Suprapubic skin (tissue), 4 donors: ENCODE measurements at regions not wholly inside any gene's neighbourhood (a gene's known extent, or its start where the extent isn't known, plus 50 kb on each side); places are given as distances from the start of the nearest gene placed in this dataset.
A peak's percentile ranks its signal among the peaks of the same experiment; 100 is the strongest.

Experiments used
- DNase-seq, 2 donors: peaks; one replicate each; pipeline ENCODE4 v3.0.0-alpha.2; 2019; ENCODE audit warnings: low spot score in 2 of 2
- H3K27ac ChIP-seq: fragments of 200-600 bp; sonication (generic); one replicate; pipeline ENCODE4 v1.5.1; 2019
- H3K27me3 ChIP-seq: fragments of 200-600 bp; sonication (generic); one replicate; pipeline ENCODE4 v1.5.1; 2019
- H3K36me3 ChIP-seq: fragments of 200-600 bp; sonication (generic); one replicate; pipeline ENCODE4 v1.5.1; 2019
- H3K4me1 ChIP-seq: fragments of 200-600 bp; sonication (generic); one replicate; pipeline ENCODE4 v1.5.1; 2019
- H3K4me3 ChIP-seq: fragments of 200-600 bp; sonication (generic); one replicate; pipeline ENCODE4 v1.5.1; 2019; ENCODE audit warnings: mild to moderate bottlenecking
- H3K9me3 ChIP-seq: fragments of 200-600 bp; sonication (generic); one replicate; pipeline ENCODE4 v1.5.1; 2019
- CTCF ChIP-seq, 2 donors: fragments of 200-600 bp in 1 of 2; fragments of 450-650 bp in 1 of 2; sonication (generic) in 1 of 2; IDR thresholded peaks; one replicate each; pipeline ENCODE4 v1.5.1; 2016 to 2019; ENCODE audit warnings: antibody characterized with exemption in 2 of 2, mild to moderate bottlenecking in 1 of 2, moderate library complexity in 1 of 2
- EP300 ChIP-seq: sonication (generic); formaldehyde crosslinking; IDR thresholded peaks from one replicate; pipeline ENCODE4 v1.6.1; 2017; ENCODE audit warnings: antibody characterized with exemption
- POLR2A ChIP-seq, 2 donors: fragments of 450-650 bp; IDR thresholded peaks; one replicate each; pipeline ENCODE4 v1.6.1; 2017; ENCODE audit warnings: antibody characterized with exemption in 2 of 2, mild to moderate bottlenecking in 2 of 2, moderate library complexity in 2 of 2
- POLR2AphosphoS5 ChIP-seq, 3 donors: sonication (generic); formaldehyde crosslinking; IDR thresholded peaks; one replicate each; pipeline ENCODE4 v1.6.1; 2017; ENCODE audit warnings: antibody characterized with exemption in 3 of 3
- WGBS: methylation state at CpG from one replicate; pipeline ENCODE4 v1.1.5; 2018; 5-methylcytosine and 5-hydroxymethylcytosine counted together

DNA sequence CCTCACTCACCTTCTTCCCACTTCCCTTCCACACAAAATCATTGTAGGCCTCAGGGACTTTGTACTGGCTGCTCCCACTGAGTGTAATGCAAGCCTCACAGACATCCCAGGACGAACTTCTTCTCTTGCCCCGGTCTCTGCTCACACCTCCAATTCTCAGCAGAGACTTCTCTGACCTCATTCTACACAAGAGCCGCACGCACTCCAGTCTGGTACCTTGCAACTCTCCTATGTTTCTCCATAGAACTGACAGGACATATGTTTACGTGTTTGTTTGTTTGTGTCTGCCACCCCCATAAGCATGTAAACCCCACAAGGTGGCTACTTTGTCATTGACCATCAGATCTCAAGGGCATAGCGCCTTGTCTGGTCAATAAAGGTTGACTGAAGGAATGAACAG, 350.8 kb downstream of the AJAP1 start:
- peaks cover 12% of the 10 kb centered on the region for H3K27me3 ChIP-seq
- no peak overlapping the region for H3K27ac ChIP-seq
- H3K36me3 ChIP-seq: no peaks in the 10 kb centered on the region
- H3K4me3 ChIP-seq: no peak overlapping the region
- 84% methylated on average over 6 of the region's 6 CpGs for WGBS
- no peaks in the 10 kb centered on the region for H3K4me1 ChIP-seq
- H3K9me3 ChIP-seq: peaks cover 4% of the 10 kb centered on the region
- TF ChIP-seq POLR2AphosphoS5 (IDR thresholded peaks at IDR 0.05) (no peak), POLR2A (IDR thresholded peaks at IDR 0.05) (no peak), EP300 (no peak), CTCF (IDR thresholded peaks at IDR 0.05) (no peak)
- peak in 1 of 2 donors; percentile 16 for DNase-seq

GRCh38 chr1:5002676-5003075, 348.3 kb downstream of the AJAP1 start:
- Histone ChIP-seq H3K27ac (no peak overlapping the region), H3K36me3 (no peaks in the 10 kb centered on the region), H3K27me3 (peaks cover 12% of the 10 kb centered on the region), H3K9me3 (peaks cover 4% of the 10 kb centered on the region), H3K4me3 (no peak overlapping the region), H3K4me1 (no peaks in the 10 kb centered on the region)
- no peak for DNase-seq
- no peak for TF ChIP-seq EP300
- TF ChIP-seq CTCF (IDR thresholded peaks at IDR 0.05): no peak
- TF ChIP-seq POLR2AphosphoS5 (IDR thresholded peaks at IDR 0.05): no peak
- TF ChIP-seq POLR2A (IDR thresholded peaks at IDR 0.05): no peak
- 88% methylated on average over 2 of the region's 2 CpGs for WGBS

DNA sequence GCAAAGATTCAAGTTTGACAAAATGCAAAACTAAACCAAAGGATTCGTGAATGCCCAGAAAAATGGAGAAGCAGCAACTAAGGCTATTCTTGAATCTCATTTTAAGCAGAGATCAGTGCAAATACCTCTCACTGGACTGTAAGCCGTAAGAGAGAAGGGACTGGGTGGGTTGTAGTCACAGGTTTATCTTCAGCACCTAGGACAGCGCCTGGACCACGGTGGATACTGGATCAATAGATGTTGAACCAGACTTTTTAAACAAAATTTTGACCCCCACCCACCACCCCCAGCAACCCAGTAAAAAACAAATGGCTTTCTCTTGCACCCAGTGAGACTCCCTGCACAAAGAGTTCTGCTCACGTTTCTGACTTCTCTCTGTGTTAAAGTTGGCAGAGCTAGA, 347.1 kb downstream of the AJAP1 start:
- peaks cover 12% of the 10 kb centered on the region for H3K27me3 ChIP-seq
- H3K4me1 ChIP-seq: no peaks in the 10 kb centered on the region
- H3K9me3 ChIP-seq: peaks cover 4% of the 10 kb centered on the region
- no peak overlapping the region for H3K27ac ChIP-seq
- H3K4me3 ChIP-seq: no peak overlapping the region
- DNase-seq: peak in 1 of 2 donors; percentile 41
- TF ChIP-seq POLR2AphosphoS5 (IDR thresholded peaks at IDR 0.05) (no peak), CTCF (IDR thresholded peaks at IDR 0.05) (no peak), EP300 (no peak), POLR2A (IDR thresholded peaks at IDR 0.05) (no peak)
- no peaks in the 10 kb centered on the region for H3K36me3 ChIP-seq
- 42% methylated on average over 5 of the region's 5 CpGs for WGBS

GRCh38 chr1:4986306-4986705, 331.9 kb downstream of the AJAP1 start:
- H3K27ac ChIP-seq: no peak overlapping the region
- whole genome bisulfite sequencing: 7% methylated on average over 5 of the region's 5 CpGs
- no peaks in the 10 kb centered on the region for H3K4me1 ChIP-seq
- no peaks in the 10 kb centered on the region for H3K36me3 ChIP-seq
- H3K4me3 ChIP-seq: no peak overlapping the region
- peaks cover 2% of the 10 kb centered on the region for H3K27me3 ChIP-seq
- TF ChIP-seq EP300 (no peak), CTCF (IDR thresholded peaks at IDR 0.05) (no peak), POLR2A (IDR thresholded peaks at IDR 0.05) (no peak), POLR2AphosphoS5 (IDR thresholded peaks at IDR 0.05) (no peak)
- peak in 1 of 2 donors; percentile 26 for DNase-seq
- no peaks in the 10 kb centered on the region for H3K9me3 ChIP-seq

DNA sequence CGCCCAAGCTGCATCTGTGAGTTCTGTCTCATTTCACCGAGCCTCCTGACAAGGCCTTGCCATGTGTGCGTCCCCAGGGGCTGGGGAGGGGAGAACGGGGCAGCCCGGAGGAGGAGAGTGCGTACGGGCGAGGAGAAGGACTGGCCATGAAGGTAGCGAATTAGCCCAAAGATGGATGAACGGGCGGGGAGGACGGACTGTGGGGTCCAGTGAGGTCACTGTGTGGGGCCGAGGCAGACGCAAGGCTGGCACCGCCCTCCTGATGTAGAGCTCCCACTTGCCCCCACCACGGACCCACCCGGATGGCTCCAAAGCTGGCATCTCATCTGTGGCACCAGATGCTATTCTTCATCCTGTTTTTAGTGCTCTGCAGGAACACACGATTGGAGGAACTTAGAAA, 330.4 kb downstream of the AJAP1 start:
- no peaks in the 10 kb centered on the region for H3K4me1 ChIP-seq
- H3K4me3 ChIP-seq: no peak overlapping the region
- H3K36me3 ChIP-seq: no peaks in the 10 kb centered on the region
- H3K27ac ChIP-seq: no peak overlapping the region
- TF ChIP-seq EP300 (no peak), POLR2A (IDR thresholded peaks at IDR 0.05) (no peak), CTCF (IDR thresholded peaks at IDR 0.05) (no peak), POLR2AphosphoS5 (IDR thresholded peaks at IDR 0.05) (no peak)
- 80% methylated on average over 18 of the region's 18 CpGs for WGBS
- peak in 1 of 2 donors; percentile 45 for DNase-seq
- no peaks in the 10 kb centered on the region for H3K9me3 ChIP-seq
- peaks cover 2% of the 10 kb centered on the region for H3K27me3 ChIP-seq
